ENCODE measurements at regions not wholly inside any gene's neighbourhood (a gene's known extent, or its start where the extent isn't known, plus 50 kb on each side); places are given as distances from the start of the nearest gene placed in this dataset.

GRCh38 chr5:135177591-135177990, 143.6 kb upstream of the PITX1 start:
- no peaks in the 10 kb centered on the region for H3F3A ChIP-seq (ENCODE audit: low read depth)
- H3K4me2 ChIP-seq (ENCODE audit: low read depth, low read length, poor library complexity, severe bottlenecking) = no peak overlapping the region

GRCh38 chr5:135176991-135177390, 143.0 kb upstream of the PITX1 start:
- no peaks in the 10 kb centered on the region for H3K9me2 ChIP-seq (replicated peaks; ENCODE audit: low read depth, low read length)
- H3K36me3 ChIP-seq (ENCODE audit: insufficient read depth, low read length) = no peaks in the 10 kb centered on the region
- no peak overlapping the region for H3K9ac ChIP-seq (ENCODE audit: low read depth, low read length, poor library complexity, severe bottlenecking)
- no peaks in the 10 kb centered on the region for H3K27me3 ChIP-seq (ENCODE audit: insufficient read depth, low read length, poor library complexity, severe bottlenecking)
- H3F3A ChIP-seq (ENCODE audit: low read depth) = no peaks in the 10 kb centered on the region
- H3K9me3 ChIP-seq (ENCODE audit: insufficient read depth, low read depth, low read length) = no peaks in the 10 kb centered on the region
- H3K4me3 ChIP-seq (ENCODE audit: low read length, poor library complexity, severe bottlenecking) = no peak overlapping the region
- no peak overlapping the region for H2AFZ ChIP-seq (ENCODE audit: low read length)
- no peaks in the 10 kb centered on the region for H3K4me1 ChIP-seq (ENCODE audit: insufficient read depth, low read length, poor library complexity, severe bottlenecking)
- H4K20me1 ChIP-seq (ENCODE audit: insufficient read depth, low read length, poor library complexity, severe bottlenecking) = no peaks in the 10 kb centered on the region
- no peak overlapping the region for H3K4me2 ChIP-seq (ENCODE audit: low read depth, low read length, poor library complexity, severe bottlenecking)
- no peak for TF ChIP-seq CTCF (conservative IDR thresholded peaks at IDR 0.05; ENCODE audit: low read length)
- TF ChIP-seq EZH2phosphoT487 (IDR thresholded peaks at IDR 0.05; ENCODE audit: borderline replicate concordance) = no peak
- no peaks in the 10 kb centered on the region for H3K79me2 ChIP-seq (ENCODE audit: insufficient read depth, low read length)

More at GRCh38 chr5:135177591-135177990, 143.6 kb upstream of the PITX1 start:
- Histone ChIP-seq H3K27me3 (ENCODE audit: insufficient read depth, low read length, poor library complexity, severe bottlenecking) (no peaks in the 10 kb centered on the region), H3K9me2 (replicated peaks; ENCODE audit: low read depth, low read length) (no peaks in the 10 kb centered on the region), H3K36me3 (ENCODE audit: insufficient read depth, low read length) (no peaks in the 10 kb centered on the region), H3K79me2 (ENCODE audit: insufficient read depth, low read length) (no peaks in the 10 kb centered on the region), H4K20me1 (ENCODE audit: insufficient read depth, low read length, poor library complexity, severe bottlenecking) (no peaks in the 10 kb centered on the region), H2AFZ (ENCODE audit: low read length) (no peak overlapping the region), H3K9me3 (ENCODE audit: insufficient read depth, low read depth, low read length) (no peaks in the 10 kb centered on the region), H3K9ac (ENCODE audit: low read depth, low read length, poor library complexity, severe bottlenecking) (no peak overlapping the region), H3K4me3 (ENCODE audit: low read length, poor library complexity, severe bottlenecking) (no peak overlapping the region), H3K4me1 (ENCODE audit: insufficient read depth, low read length, poor library complexity, severe bottlenecking) (no peaks in the 10 kb centered on the region)
- no peak for TF ChIP-seq EZH2phosphoT487 (IDR thresholded peaks at IDR 0.05; ENCODE audit: borderline replicate concordance)
- TF ChIP-seq CTCF (conservative IDR thresholded peaks at IDR 0.05; ENCODE audit: low read length) = no peak

GRCh38 chr5:135174315-135175096, 140.5 kb upstream of the PITX1 start:
- Histone ChIP-seq H2AFZ (ENCODE audit: low read length) (no peak overlapping the region), H3K4me3 (ENCODE audit: low read length, poor library complexity, severe bottlenecking) (no peak overlapping the region), H3F3A (ENCODE audit: low read depth) (no peaks in the 10 kb centered on the region), H3K4me2 (ENCODE audit: low read depth, low read length, poor library complexity, severe bottlenecking) (no peak overlapping the region), H3K27me3 (ENCODE audit: insufficient read depth, low read length, poor library complexity, severe bottlenecking) (no peaks in the 10 kb centered on the region), H3K36me3 (ENCODE audit: insufficient read depth, low read length) (no peaks in the 10 kb centered on the region), H3K9me2 (replicated peaks; ENCODE audit: low read depth, low read length) (no peaks in the 10 kb centered on the region), H3K4me1 (ENCODE audit: insufficient read depth, low read length, poor library complexity, severe bottlenecking) (no peaks in the 10 kb centered on the region), H3K9me3 (ENCODE audit: insufficient read depth, low read depth, low read length) (no peaks in the 10 kb centered on the region), H4K20me1 (ENCODE audit: insufficient read depth, low read length, poor library complexity, severe bottlenecking) (no peaks in the 10 kb centered on the region), H3K9ac (ENCODE audit: low read depth, low read length, poor library complexity, severe bottlenecking) (no peak overlapping the region), H3K79me2 (ENCODE audit: insufficient read depth, low read length) (no peaks in the 10 kb centered on the region)
- TF ChIP-seq EZH2phosphoT487 (IDR thresholded peaks at IDR 0.05; ENCODE audit: borderline replicate concordance) (no peak), CTCF (conservative IDR thresholded peaks at IDR 0.05; ENCODE audit: low read length) (peak; percentile 42)
